Immature natural killer cell (primary cell): ENCODE measurements at regions not wholly inside any gene's neighbourhood (a gene's known extent, or its start where the extent isn't known, plus 50 kb on each side); places are given as distances from the start of the nearest gene placed in this dataset.
"Not testable (repeated sequence)": the region's sequence is repeated elsewhere in the genome, so short reads cannot be mapped to it uniquely, and the experiment has no call there.

Experiments
- DNase-seq, 3 donors: peaks; one replicate each; pipeline ENCODE4 v3.0.0; 2022; ENCODE audit warnings: mixed read lengths in 1 of 3
- H3K27ac Mint-ChIP-seq, 6 donors: one replicate each; pipeline ENCODE4 v1.8.0; 2020; ENCODE audit warnings: mixed read lengths in 6 of 6, mild to moderate bottlenecking in 5 of 6, inconsistent platforms in 4 of 6, moderate library complexity in 3 of 6
- H3K27me3 Mint-ChIP-seq, 3 donors: one replicate each; pipeline ENCODE4 v1.8.0; 2020 to 2021; ENCODE audit warnings: low read depth in 3 of 3, mild to moderate bottlenecking in 3 of 3, mixed read lengths in 3 of 3, moderate library complexity in 3 of 3, inconsistent platforms in 1 of 3
- H3K36me3 Mint-ChIP-seq, 3 donors: one replicate each; pipeline ENCODE4 v1.8.0; 2020; ENCODE audit warnings: mixed read lengths in 3 of 3, inconsistent platforms in 2 of 3, mild to moderate bottlenecking in 2 of 3
- H3K4me1 Mint-ChIP-seq, 2 donors: one replicate each; pipeline ENCODE4 v1.8.0; 2020; ENCODE audit warnings: inconsistent platforms in 2 of 2, mild to moderate bottlenecking in 2 of 2, mixed read lengths in 2 of 2, moderate library complexity in 1 of 2
- H3K4me3 Mint-ChIP-seq, 5 donors: one replicate each; pipeline ENCODE4 v1.8.0; 2020; ENCODE audit warnings: mild to moderate bottlenecking in 5 of 5, mixed read lengths in 5 of 5, inconsistent platforms in 3 of 5, moderate library complexity in 3 of 5
- H3K9me3 Mint-ChIP-seq, 6 donors: one replicate each; pipeline ENCODE4 v1.8.0; 2020; ENCODE audit warnings: mild to moderate bottlenecking in 6 of 6, mixed read lengths in 6 of 6, inconsistent platforms in 4 of 6, moderate library complexity in 3 of 6

DNA sequence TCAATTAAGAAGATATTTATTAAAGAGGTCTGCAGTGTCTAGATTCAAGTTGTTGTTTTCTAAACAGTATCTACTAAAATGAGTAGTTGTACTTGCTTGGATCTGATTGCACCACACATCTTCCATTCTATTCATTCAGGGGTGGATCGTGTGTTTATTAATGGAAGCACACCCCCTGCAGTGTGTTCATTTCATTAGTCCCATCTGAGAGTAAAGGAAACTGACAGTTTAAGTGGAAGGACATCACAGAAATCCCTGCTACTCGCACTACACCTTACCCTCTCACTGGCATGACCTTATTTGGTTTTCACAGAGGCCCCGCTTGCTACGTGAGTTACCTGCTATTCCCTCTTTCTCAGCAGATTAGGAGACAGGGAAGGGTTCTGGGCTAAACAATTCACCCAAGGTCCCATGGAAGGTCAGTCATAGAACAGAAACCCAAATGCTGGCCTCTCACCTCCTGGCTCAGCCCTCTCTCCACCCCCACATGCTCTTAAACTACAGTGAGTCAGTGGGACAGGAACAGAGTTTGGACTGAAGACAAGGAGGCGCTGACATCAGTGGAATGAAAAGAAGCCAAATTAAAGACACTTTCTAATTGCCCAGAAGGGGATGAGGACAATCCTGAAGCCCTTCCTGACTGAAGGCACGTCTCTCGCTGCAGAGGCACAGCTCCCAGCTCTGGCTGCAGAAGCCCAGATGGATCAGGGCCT is 369.2 kb upstream of the NRP1 start:
- Mint-ChIP-seq H3K4me1 (no peaks in the 10 kb centered on the region), H3K9me3 (peaks cover 0 to 1% (median 0%) of the 10 kb centered on the region in 6 donors), H3K4me3 (no peak overlapping the region), H3K27ac (no peak overlapping the region), H3K27me3 (peaks cover 4 to 10% (median 9%) of the 10 kb centered on the region in 3 donors), H3K36me3 (peaks cover 0 to 3% (median 0%) of the 10 kb centered on the region in 3 donors)
- no peak for DNase-seq

DNA sequence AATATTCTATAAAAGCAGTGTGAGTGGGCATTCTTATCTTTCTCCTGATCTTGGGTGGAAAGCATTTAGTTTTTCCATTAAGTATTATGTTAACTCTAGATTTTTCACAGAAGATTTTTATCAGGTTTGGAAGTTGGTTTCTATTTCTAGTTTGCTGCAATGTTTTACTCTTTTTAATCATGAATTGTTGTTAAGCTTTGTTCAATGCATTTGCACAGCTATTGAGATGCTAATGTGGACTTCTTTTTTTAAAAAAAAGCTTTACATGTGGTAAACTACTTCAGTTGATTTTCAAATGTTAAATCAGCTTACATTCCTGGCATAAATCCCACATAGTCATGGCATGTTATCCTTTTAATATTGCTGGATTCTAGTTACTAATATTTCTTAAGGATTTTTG is 363.6 kb upstream of the NRP1 start:
- peaks cover 0 to 13% (median 2%) of the 10 kb centered on the region in 3 donors for H3K36me3 Mint-ChIP-seq
- peaks cover 0 to 9% (median 2%) of the 10 kb centered on the region in 6 donors for H3K9me3 Mint-ChIP-seq
- no peak overlapping the region for H3K27ac Mint-ChIP-seq
- H3K27me3 Mint-ChIP-seq, result peaks cover 0 to 4% (median under 1%) of the 10 kb centered on the region in 3 donors
- H3K4me1 Mint-ChIP-seq, result no peaks in the 10 kb centered on the region
- H3K4me3 Mint-ChIP-seq, result no peak overlapping the region
- DNase-seq, result no peak

DNA sequence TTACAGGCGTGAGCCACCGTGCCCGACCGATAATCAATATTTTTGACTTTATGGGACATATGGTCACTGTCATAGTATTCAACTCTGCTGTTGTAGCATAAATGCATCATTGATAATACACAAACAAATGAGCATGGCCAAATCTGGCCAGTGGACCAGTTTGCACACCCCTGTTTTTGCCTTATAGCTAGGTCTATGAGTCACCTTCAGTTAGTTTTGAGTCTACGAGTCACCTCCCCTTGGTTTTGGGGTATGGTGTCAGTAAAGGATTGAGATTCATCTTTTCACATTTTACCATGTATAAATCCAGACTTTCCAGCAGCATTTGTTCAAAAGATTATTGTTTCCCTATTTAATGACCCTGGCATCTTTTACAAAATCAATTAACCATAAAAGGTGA is 362.5 kb upstream of the NRP1 start:
- Mint-ChIP-seq H3K4me3 (no peak overlapping the region), H3K36me3 (peaks cover 1 to 15% (median 2%) of the 10 kb centered on the region in 3 donors), H3K4me1 (no peaks in the 10 kb centered on the region), H3K9me3 (peaks cover 0 to 12% (median 3%) of the 10 kb centered on the region in 6 donors), H3K27me3 (peaks cover 2 to 6% (median 2%) of the 10 kb centered on the region in 3 donors), H3K27ac (no peak overlapping the region)
- DNase-seq, result no peak

DNA sequence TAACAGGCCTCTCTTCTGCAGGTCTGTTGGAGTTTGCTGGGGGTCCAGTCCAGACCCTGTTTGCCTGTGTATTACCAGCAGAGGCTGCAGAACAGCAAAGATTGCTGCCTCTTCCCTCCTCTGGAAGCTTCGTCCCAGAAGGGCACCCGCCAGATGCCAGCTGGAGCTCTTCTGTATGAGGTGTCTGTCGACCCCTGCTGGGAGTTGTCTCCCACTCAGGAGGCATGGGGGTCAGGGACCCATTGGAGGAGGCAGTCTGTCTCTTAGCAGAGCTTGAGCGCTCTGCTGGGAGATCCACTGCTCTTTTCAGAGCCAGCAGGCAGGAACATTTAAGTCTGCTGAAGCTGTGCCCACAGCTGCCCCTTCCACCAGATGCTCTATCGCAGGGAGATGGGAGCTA is 361.1 kb upstream of the NRP1 start:
- DNase-seq, result no peak
- peaks cover 4 to 26% (median 7%) of the 10 kb centered on the region in 3 donors for H3K36me3 Mint-ChIP-seq
- no peak overlapping the region for H3K4me3 Mint-ChIP-seq
- peaks cover 2 to 10% (median 2%) of the 10 kb centered on the region in 3 donors for H3K27me3 Mint-ChIP-seq
- no peaks in the 10 kb centered on the region for H3K4me1 Mint-ChIP-seq
- no peak overlapping the region for H3K27ac Mint-ChIP-seq
- peaks cover 8 to 22% (median 13%) of the 10 kb centered on the region in 6 donors for H3K9me3 Mint-ChIP-seq

DNA sequence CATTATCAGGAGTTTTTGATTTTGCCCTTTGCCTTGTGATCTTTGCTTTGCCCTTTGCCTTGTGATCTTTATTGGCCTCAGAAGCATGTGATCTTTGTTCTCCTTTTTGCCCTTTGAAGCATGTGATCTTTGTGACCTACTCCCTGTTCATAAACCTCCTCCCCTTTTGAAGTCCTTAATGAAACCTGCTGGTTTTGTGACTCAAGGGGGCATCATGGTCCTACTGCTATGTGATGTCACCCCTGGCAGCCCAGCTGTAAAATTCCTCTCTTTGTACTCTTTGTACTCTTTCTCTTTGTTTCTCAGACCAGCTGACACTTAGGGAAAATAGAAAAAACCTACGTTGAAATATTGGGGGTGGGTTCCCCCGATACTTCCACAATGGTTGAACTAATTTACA is 356.1 kb upstream of the NRP1 start:
- not testable (repeated sequence) for H3K4me1 Mint-ChIP-seq, DNase-seq, H3K4me3 Mint-ChIP-seq, H3K27ac Mint-ChIP-seq
- peaks cover 10 to 36% (median 22%) of the 10 kb centered on the region in 6 donors for H3K9me3 Mint-ChIP-seq
- H3K27me3 Mint-ChIP-seq, result peaks cover 2 to 20% (median 13%) of the 10 kb centered on the region in 3 donors
- peaks cover 4 to 26% (median 7%) of the 10 kb centered on the region in 3 donors for H3K36me3 Mint-ChIP-seq

DNA sequence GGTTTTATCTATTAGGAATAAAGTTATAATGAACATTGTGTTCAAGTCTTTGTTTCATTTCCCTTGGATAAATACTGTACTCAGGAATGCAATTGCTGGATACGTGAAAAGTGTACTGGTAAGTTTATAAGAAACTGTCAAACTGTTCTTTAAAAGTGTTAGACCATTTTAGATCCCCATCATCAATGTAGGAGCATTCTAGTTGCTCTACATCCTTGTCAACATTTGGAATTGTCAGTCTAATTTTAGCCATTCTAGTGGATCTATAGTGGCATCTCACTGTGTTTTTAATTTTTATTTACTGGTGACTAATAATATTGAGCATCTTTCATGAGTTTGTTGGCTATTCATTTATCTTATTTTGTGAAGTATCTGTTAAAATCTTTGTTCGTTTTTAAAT is 354.0 kb upstream of the NRP1 start:
- DNase-seq, result no peak
- Mint-ChIP-seq H3K4me3 (no peak overlapping the region), H3K27ac (no peak overlapping the region), H3K9me3 (peaks cover 8 to 34% (median 22%) of the 10 kb centered on the region in 6 donors), H3K27me3 (peaks cover 3 to 20% (median 13%) of the 10 kb centered on the region in 3 donors), H3K36me3 (peaks cover 4 to 18% (median 7%) of the 10 kb centered on the region in 3 donors), H3K4me1 (no peaks in the 10 kb centered on the region)

DNA sequence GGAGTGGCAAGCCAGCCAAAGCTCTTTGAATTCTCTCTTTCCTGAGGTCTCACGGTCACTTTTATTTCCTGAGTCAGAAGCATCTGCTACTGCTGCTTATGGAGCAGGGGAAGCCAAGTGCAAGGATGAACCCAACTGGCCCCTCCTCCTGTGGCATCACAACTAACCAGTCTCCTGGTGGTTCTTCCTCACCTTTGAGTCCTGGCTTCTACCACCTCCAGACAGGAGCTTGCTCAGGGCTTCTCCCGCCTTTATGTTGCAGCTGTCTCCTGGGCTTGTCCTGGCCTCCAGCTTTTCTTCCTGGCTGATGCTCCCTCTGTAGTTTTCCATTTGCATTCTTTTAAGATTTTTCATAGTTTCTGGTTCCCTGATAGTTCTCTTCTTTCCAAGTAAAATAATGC is 349.7 kb upstream of the NRP1 start:
- no peak for DNase-seq
- H3K4me1 Mint-ChIP-seq, result no peaks in the 10 kb centered on the region
- peaks cover 0 to 9% (median 2%) of the 10 kb centered on the region in 3 donors for H3K27me3 Mint-ChIP-seq
- H3K9me3 Mint-ChIP-seq, result peaks cover 0 to 7% (median 2%) of the 10 kb centered on the region in 6 donors
- H3K4me3 Mint-ChIP-seq, result no peak overlapping the region
- H3K36me3 Mint-ChIP-seq, result no peaks in the 10 kb centered on the region
- H3K27ac Mint-ChIP-seq, result no peak overlapping the region

DNA sequence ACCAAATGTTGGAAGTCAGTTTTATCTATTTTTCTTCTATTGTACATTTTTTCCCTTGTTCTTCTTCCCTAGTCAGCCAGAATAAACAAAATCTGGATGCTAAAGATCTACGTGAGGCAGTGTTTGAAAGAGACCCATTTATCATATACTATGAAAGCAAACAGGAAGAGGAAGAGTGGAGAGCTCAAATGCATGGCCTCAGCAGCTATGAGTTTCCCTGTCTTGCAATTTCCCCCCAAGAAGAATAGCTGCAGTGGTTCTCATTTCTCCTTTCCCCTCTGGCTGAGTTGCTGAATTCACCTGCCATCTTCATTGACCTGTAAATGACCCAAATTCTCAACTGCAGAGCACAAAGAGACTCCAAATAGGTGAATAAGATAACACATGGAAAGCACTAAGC is 347.1 kb upstream of the NRP1 start:
- Mint-ChIP-seq H3K9me3 (peaks cover 0 to 2% (median 0%) of the 10 kb centered on the region in 6 donors), H3K4me1 (no peaks in the 10 kb centered on the region), H3K27me3 (peaks cover 0 to 4% (median 2%) of the 10 kb centered on the region in 3 donors), H3K4me3 (no peak overlapping the region), H3K27ac (no peak overlapping the region), H3K36me3 (no peaks in the 10 kb centered on the region)
- DNase-seq, result no peak

DNA sequence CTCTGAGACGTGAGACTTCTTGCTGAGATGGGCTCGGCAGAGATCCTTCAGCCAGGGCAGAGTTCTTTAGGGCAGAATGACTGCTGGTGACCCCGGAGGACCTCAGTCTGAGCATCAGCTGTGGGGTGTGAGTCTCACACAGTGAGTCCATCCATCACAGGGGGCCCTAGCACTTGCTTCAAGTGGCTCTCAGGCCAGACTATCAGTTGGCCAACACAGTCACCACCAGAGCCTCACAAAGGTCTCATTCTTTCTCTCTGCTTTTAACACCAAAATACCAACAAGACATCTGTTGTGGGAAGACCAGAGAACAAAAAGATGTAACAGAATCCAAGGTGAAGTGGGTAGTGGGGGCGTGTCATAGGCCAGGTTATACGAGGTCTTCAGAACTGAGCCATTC is 345.6 kb upstream of the NRP1 start:
- H3K4me1 Mint-ChIP-seq, result no peaks in the 10 kb centered on the region
- peaks cover 0 to 4% (median 1%) of the 10 kb centered on the region in 3 donors for H3K27me3 Mint-ChIP-seq
- H3K9me3 Mint-ChIP-seq, result peaks cover 0 to 2% (median 0%) of the 10 kb centered on the region in 6 donors
- H3K27ac Mint-ChIP-seq, result no peak overlapping the region
- DNase-seq, result no peak
- no peaks in the 10 kb centered on the region for H3K36me3 Mint-ChIP-seq
- no peak overlapping the region for H3K4me3 Mint-ChIP-seq

DNA sequence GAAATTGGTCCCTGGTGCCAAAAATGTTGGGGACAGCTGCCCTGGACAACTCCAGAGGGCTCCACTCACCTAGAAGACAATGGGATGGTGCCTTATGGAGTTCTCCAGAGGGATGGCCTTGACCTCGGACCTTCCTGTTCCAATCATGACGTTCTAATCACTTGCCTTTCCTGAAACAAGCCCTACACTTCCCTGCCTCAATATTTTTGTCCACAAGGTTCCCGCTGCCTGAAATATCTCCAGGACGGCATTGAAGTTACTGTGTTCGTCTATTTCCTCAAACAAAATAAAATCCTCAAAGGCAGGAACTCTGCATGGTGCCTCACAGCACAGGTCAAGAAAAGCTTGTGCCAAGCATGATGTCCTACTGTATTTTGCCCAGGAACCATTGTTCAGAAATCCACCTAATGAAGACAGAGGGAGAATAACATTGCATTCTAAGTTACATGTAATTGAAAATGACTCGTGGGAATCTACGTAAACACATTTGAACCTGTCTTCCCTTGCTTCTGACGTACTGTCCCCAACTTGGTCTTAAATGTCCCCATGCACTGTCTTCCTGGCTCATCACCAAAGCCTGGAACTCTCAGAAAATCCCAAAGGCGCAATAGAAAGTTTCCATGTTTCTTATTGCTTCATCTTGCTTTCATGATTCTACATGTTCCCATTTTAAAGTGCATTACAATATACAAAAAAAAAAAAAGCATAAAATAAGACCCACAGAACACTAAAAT is 342.3 kb upstream of the NRP1 start:
- no peak overlapping the region for H3K4me3 Mint-ChIP-seq
- no peaks in the 10 kb centered on the region for H3K9me3 Mint-ChIP-seq
- peaks cover 0 to 3% (median 0%) of the 10 kb centered on the region in 3 donors for H3K36me3 Mint-ChIP-seq
- DNase-seq, result no peak
- no peaks in the 10 kb centered on the region for H3K4me1 Mint-ChIP-seq
- no peak overlapping the region for H3K27ac Mint-ChIP-seq
- H3K27me3 Mint-ChIP-seq, result peaks cover 0 to 4% (median 1%) of the 10 kb centered on the region in 3 donors

DNA sequence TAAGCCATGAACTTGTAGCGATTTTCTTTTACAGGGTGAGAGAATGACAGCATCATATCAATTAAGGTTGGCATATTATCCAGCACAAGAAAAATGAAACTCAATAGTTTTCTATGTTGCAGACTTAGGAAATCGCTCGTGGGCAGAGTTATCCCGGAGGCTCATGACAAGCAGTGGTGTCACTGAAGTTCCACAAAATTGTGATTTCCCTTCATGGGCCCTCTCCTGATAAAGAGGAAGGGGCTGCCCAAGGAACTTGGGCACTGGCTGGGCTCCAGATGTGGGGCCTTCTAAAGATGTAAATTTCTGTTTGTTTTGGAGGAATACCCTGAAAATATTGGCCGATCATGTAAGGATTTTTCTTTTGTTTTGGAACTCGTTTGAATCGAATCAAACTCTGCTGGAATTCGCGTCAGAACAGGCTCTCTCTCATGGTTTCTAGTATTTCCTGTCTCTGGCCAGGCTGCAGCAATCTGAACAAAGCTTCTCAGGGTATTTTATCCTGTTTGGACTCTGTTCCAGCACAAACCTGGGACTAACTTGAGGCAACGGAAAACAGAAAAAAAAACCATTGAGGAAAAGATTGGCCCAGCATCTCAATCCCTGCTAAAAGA is 340.6 kb upstream of the NRP1 start:
- H3K27me3 Mint-ChIP-seq, result peaks cover 0 to 4% (median 4%) of the 10 kb centered on the region in 3 donors
- no peak for DNase-seq
- H3K4me1 Mint-ChIP-seq, result no peaks in the 10 kb centered on the region
- peaks cover 0 to 3% (median 0%) of the 10 kb centered on the region in 3 donors for H3K36me3 Mint-ChIP-seq
- H3K9me3 Mint-ChIP-seq, result no peaks in the 10 kb centered on the region
- no peak overlapping the region for H3K27ac Mint-ChIP-seq
- H3K4me3 Mint-ChIP-seq, result no peak overlapping the region

DNA sequence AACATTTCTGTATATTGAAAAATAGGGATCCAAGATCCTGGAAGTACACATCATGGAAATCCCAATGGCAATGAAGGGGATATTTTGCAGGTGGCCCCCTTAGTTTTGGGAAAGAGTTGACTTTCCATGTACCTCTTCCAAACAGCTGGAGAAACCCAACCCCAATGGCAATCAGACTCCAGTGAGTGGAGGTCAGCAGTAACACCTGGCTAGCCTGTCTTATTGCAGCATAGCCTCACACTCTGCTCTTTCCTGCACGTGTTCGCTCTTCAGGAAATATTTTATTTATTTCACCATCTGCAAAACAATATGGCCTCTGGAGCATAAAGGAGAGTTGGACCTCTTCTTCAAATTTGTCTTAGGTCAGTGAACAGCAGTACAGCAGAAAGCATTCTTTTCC is 340.0 kb upstream of the NRP1 start:
- no peak for DNase-seq
- H3K36me3 Mint-ChIP-seq, result peaks cover 0 to 3% (median 0%) of the 10 kb centered on the region in 3 donors
- no peak overlapping the region for H3K4me3 Mint-ChIP-seq
- no peaks in the 10 kb centered on the region for H3K9me3 Mint-ChIP-seq
- no peaks in the 10 kb centered on the region for H3K4me1 Mint-ChIP-seq
- peaks cover 0 to 4% (median 2%) of the 10 kb centered on the region in 3 donors for H3K27me3 Mint-ChIP-seq
- no peak overlapping the region for H3K27ac Mint-ChIP-seq

DNA sequence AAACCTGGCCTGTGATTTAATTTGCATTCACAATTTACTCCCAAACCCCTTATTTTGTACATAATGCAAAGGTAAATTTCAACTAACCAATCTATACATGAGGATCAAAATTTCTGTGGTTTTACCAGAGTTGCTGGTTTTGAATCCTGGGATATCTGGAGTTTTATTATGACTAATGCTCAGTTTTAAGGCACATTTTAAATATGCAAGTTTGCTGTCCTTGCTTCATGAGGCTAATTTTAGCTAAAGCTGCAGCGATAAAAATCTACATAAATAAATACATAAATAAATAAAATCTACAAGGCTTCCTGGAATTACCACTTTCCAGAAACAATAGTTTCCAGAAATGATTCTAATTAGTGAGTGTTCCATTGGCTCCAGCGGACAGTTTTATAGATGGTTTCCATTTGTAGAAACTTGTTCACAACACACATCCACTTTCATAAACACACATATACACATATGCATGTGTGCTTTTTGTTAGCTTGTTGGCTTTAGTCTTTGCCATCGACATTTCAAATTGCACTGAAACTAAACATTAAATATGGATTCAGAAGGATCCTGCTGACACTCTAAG is 339.5 kb upstream of the NRP1 start:
- Mint-ChIP-seq H3K4me3 (no peak overlapping the region), H3K36me3 (peaks cover 0 to 3% (median 0%) of the 10 kb centered on the region in 3 donors), H3K9me3 (no peaks in the 10 kb centered on the region), H3K4me1 (no peaks in the 10 kb centered on the region), H3K27ac (no peak overlapping the region), H3K27me3 (peaks cover 0 to 4% (median 2%) of the 10 kb centered on the region in 3 donors)
- DNase-seq, result no peak
